IMR-90 (cell line): ENCODE measurements at regions not wholly inside any gene's neighbourhood (a gene's known extent, or its start where the extent isn't known, plus 50 kb on each side); places are given as distances from the start of the nearest gene placed in this dataset.

Source experiments
- ATAC-seq: fragments of 200-7000 bp; cut with Tn5 transposase; 2 replicates; pipeline ENCODE4 v1.9.1; 2020; ENCODE audit warnings: low read depth, mild to moderate bottlenecking, moderate library complexity
- BruUV-seq: library from RNA; stranded (reverse); fragments of 400-500 nt; replicated peaks from 2 replicates; lab custom pipeline; 2021; lab: Mats Ljungman, UMichigan
- CTCF ChIA-PET: fragments of 300-600 bp; formaldehyde crosslinking; extraction: SDS; loops from one replicate; lab custom pipeline; 2021; ENCODE audit warnings: antibody characterized with exemption; lab: Yijun Ruan, JAX
- POLR2A ChIA-PET: fragments of 300-600 bp; sonication (Branson Sonifier 250); formaldehyde crosslinking; loops from one replicate; lab custom pipeline; 2022; ENCODE audit warnings: antibody characterized with exemption; ENCODE audit not compliant: unreplicated experiment; lab: Charles Lee
- DNase-seq: peaks from one replicate; pipeline ENCODE4 v3.0.0; 2013
- H2AFZ ChIP-seq: replicated peaks from 2 replicates; pipeline ENCODE3; 2013; ENCODE audit warnings: low read length, mild to moderate bottlenecking; ENCODE audit not compliant: poor library complexity
- H2AK5ac ChIP-seq: 2 replicates; pipeline ENCODE4 v1.6.1; 2013; ENCODE audit warnings: low read depth, low read length, inconsistent platforms
- H2AK9ac ChIP-seq: replicated peaks from 2 replicates; pipeline ENCODE3; 2013; ENCODE audit warnings: mild to moderate bottlenecking, low read depth, low read length, moderate library complexity; ENCODE audit not compliant: poor library complexity
- H2BK120ac ChIP-seq: 2 replicates; pipeline ENCODE4 v1.6.1; 2013; ENCODE audit warnings: low read depth, low read length, inconsistent platforms
- H2BK15ac ChIP-seq: 3 replicates; pipeline ENCODE4 v1.6.1; 2013; ENCODE audit warnings: low read depth, low read length, inconsistent platforms
- H2BK20ac ChIP-seq: 2 replicates; pipeline ENCODE4 v1.6.1; 2013; ENCODE audit warnings: low read depth, mild to moderate bottlenecking, inconsistent platforms, low read length, moderate library complexity
- H2BK5ac ChIP-seq: 2 replicates; pipeline ENCODE4 v1.6.1; 2013; ENCODE audit warnings: mild to moderate bottlenecking, low read depth, low read length, inconsistent platforms; ENCODE audit not compliant: poor library complexity, severe bottlenecking
- H3K14ac ChIP-seq: replicated peaks from 2 replicates; pipeline ENCODE4 v1.6.1; 2013; ENCODE audit warnings: low read depth, low read length, inconsistent platforms
- H3K18ac ChIP-seq: 2 replicates; pipeline ENCODE4 v1.6.1; 2013; ENCODE audit warnings: low read depth, low read length, control low read depth
- H3K23ac ChIP-seq: 2 replicates; pipeline ENCODE4 v1.6.1; 2013; ENCODE audit warnings: low read depth, low read length, inconsistent platforms
- H3K27ac ChIP-seq: 2 replicates; pipeline ENCODE4 v1.5.1; 2013; ENCODE audit warnings: mild to moderate bottlenecking, control low read depth, low read length; ENCODE audit not compliant: insufficient read depth
- H3K27me3 ChIP-seq: 2 replicates; pipeline ENCODE4 v1.6.1; 2013; ENCODE audit warnings: low read length; ENCODE audit not compliant: control insufficient read depth, insufficient read depth
- H3K36me3 ChIP-seq: 2 replicates; pipeline ENCODE4 v1.6.1; 2013; ENCODE audit warnings: low read length, mixed read lengths; ENCODE audit not compliant: control insufficient read depth, insufficient read depth
- H3K4ac ChIP-seq: 2 replicates; pipeline ENCODE4 v1.6.1; 2013; ENCODE audit warnings: low read depth, low read length, inconsistent platforms
- H3K4me1 ChIP-seq: 2 replicates; pipeline ENCODE4 v1.6.1; 2013; ENCODE audit warnings: low read length, mixed read lengths; ENCODE audit not compliant: control insufficient read depth, insufficient read depth
- H3K4me2 ChIP-seq: 2 replicates; pipeline ENCODE4 v1.6.1; 2013; ENCODE audit warnings: low read depth, mild to moderate bottlenecking, control low read depth, low read length, moderate library complexity
- H3K4me3 ChIP-seq: 2 replicates; pipeline ENCODE4 v1.5.1; 2013; ENCODE audit warnings: low read depth, mild to moderate bottlenecking, control low read depth, low read length, moderate library complexity; ENCODE audit not compliant: insufficient read depth
- H3K56ac ChIP-seq: 2 replicates; pipeline ENCODE4 v1.6.1; 2013; ENCODE audit warnings: low read length, inconsistent platforms; ENCODE audit not compliant: insufficient read depth; ENCODE audit errors: extremely low read depth
- H3K79me1 ChIP-seq, 2 experiments: 2 replicates each; pipeline ENCODE4 v1.6.1; 2013; ENCODE audit warnings: low read length in 2 of 2, inconsistent platforms in 1 of 2, low read depth in 1 of 2
- H3K9ac ChIP-seq: 2 replicates; pipeline ENCODE4 v1.6.1; 2013; ENCODE audit warnings: low read depth, low read length, control low read depth
- H3K9me1 ChIP-seq: 2 replicates; pipeline ENCODE4 v1.6.1; 2013; ENCODE audit warnings: low read length, inconsistent platforms; ENCODE audit not compliant: insufficient read depth
- H3K9me3 ChIP-seq: 2 replicates; pipeline ENCODE4 v1.6.1; 2013; ENCODE audit warnings: low read length; ENCODE audit not compliant: control insufficient read depth, insufficient read depth
- H4K20me1 ChIP-seq: 2 replicates; pipeline ENCODE4 v1.6.1; 2013; ENCODE audit warnings: low read length, inconsistent platforms; ENCODE audit not compliant: insufficient read depth
- H4K5ac ChIP-seq: 2 replicates; pipeline ENCODE4 v1.6.1; 2013; ENCODE audit warnings: mild to moderate bottlenecking, low read depth, low read length, control low read depth
- H4K8ac ChIP-seq, 2 experiments: 2 replicates each; pipeline ENCODE4 v1.6.1; 2013; ENCODE audit warnings: low read depth in 2 of 2, low read length in 2 of 2, control low read depth in 1 of 2, inconsistent platforms in 1 of 2
- H4K91ac ChIP-seq: 2 replicates; pipeline ENCODE4 v1.6.1; 2013; ENCODE audit warnings: low read depth, low read length, inconsistent platforms; ENCODE audit not compliant: insufficient read depth
- CHD1 ChIP-seq: IDR thresholded peaks from 2 replicates; pipeline ENCODE4 v1.6.1; 2012; ENCODE audit warnings: low read depth, low read length, improper control_type of control experiment
- CTCF ChIP-seq: conservative IDR thresholded peaks from 2 replicates; pipeline ENCODE4 v1.5.1; 2012; ENCODE audit warnings: mild to moderate bottlenecking, low read depth, low read length, improper control_type of control experiment
- FOS ChIP-seq: fragments of 150-350 bp; IDR thresholded peaks from 2 replicates; pipeline ENCODE4 v1.6.1; 2016; ENCODE audit warnings: low read depth, low read length
- MAZ ChIP-seq: IDR thresholded peaks from 2 replicates; pipeline ENCODE4 v1.6.1; 2012; ENCODE audit warnings: low read depth, mild to moderate bottlenecking, low read length, improper control_type of control experiment, moderate library complexity, borderline replicate concordance
- NFE2L2 ChIP-seq: fragments of 150-350 bp; IDR thresholded peaks from 2 replicates; pipeline ENCODE4 v1.6.1; 2016; ENCODE audit warnings: low read depth, mild to moderate bottlenecking, low read length
- RCOR1 ChIP-seq: IDR thresholded peaks from 2 replicates; pipeline ENCODE4 v1.6.1; 2012; ENCODE audit warnings: mild to moderate bottlenecking, low read length, improper control_type of control experiment; ENCODE audit not compliant: insufficient replicate concordance
- RFX5 ChIP-seq: IDR thresholded peaks from 2 replicates; pipeline ENCODE4 v1.8.0; 2012; ENCODE audit warnings: low read depth, mild to moderate bottlenecking, low read length, moderate library complexity
- WGBS, 2 experiments: methylation state at CpG; one replicate each; pipeline versions ENCODE4 v1.1.5 to v1.1.7; 2013; ENCODE audit warnings: missing lambda C conversion rate in 2 of 2; ENCODE audit not compliant: insufficient read length in 1 of 2; ENCODE audit errors: extremely low coverage in 2 of 2; 5-methylcytosine and 5-hydroxymethylcytosine counted together
- dilution Hi-C: fragments of 300-500 bp; cut with HindIII; formaldehyde crosslinking; loops from one replicate; pipeline ENCODE4 v1.14.3; 2018; ENCODE audit warnings: low sequenced_read_pairs; ENCODE audit not compliant: unreplicated experiment
- in situ Hi-C: fragments of 300-500 bp; cut with MboI; formaldehyde crosslinking; loops from 3 replicates; pipeline ENCODE4 v1.14.3; 2019; ENCODE audit warnings: low sequenced_read_pairs, inconsistent platforms, mixed read lengths
- intact Hi-C: fragments of 100-400 bp; cut with micrococcal nuclease; formaldehyde crosslinking; loops from 2 replicates; pipeline ENCODE4 v1.10.0; 2022
- TF ChIP-seq, protein P1 (sequence below): fragments of 150-350 bp; IDR thresholded peaks from 2 replicates; pipeline ENCODE4 v1.6.1; 2016; ENCODE audit warnings: low read depth, mild to moderate bottlenecking, low read length, moderate library complexity, borderline replicate concordance

GRCh38 chr19:34589730-34590129, 87.2 kb downstream of the SCGB2B2 start:
- H3K9me1 ChIP-seq = no peaks in the 10 kb centered on the region
- no peak overlapping the region for H2BK20ac ChIP-seq
- no peak for DNase-seq
- H2BK5ac ChIP-seq = no peak overlapping the region
- H3K27me3 ChIP-seq = no peaks in the 10 kb centered on the region
- no peak overlapping the region for H3K9ac ChIP-seq
- H3K4me2 ChIP-seq = no peak overlapping the region
- intact Hi-C loops (no loop called here), dilution Hi-C loops (no loop called here), in situ Hi-C loops (no loop called here)
- H3K18ac ChIP-seq = no peak overlapping the region
- H3K23ac ChIP-seq = no peak overlapping the region
- peaks cover 2% of the 10 kb centered on the region; the same call in 1 of the 2 replicates for H3K9me3 ChIP-seq
- no peaks in the 10 kb centered on the region for H3K36me3 ChIP-seq
- CTCF ChIA-PET = no interaction called here
- no peak overlapping the region for H2BK120ac ChIP-seq
- no peaks in the 10 kb centered on the region for H3K4me1 ChIP-seq
- H4K91ac ChIP-seq = no peak overlapping the region
- no CpG with 5 or more reads among the region's 2 CpGs for WGBS, 2 experiments
- H4K5ac ChIP-seq = no peak overlapping the region
- no peaks in the 10 kb centered on the region for H4K20me1 ChIP-seq
- no peak for TF ChIP-seq RCOR1
- TF ChIP-seq, protein P1, sequence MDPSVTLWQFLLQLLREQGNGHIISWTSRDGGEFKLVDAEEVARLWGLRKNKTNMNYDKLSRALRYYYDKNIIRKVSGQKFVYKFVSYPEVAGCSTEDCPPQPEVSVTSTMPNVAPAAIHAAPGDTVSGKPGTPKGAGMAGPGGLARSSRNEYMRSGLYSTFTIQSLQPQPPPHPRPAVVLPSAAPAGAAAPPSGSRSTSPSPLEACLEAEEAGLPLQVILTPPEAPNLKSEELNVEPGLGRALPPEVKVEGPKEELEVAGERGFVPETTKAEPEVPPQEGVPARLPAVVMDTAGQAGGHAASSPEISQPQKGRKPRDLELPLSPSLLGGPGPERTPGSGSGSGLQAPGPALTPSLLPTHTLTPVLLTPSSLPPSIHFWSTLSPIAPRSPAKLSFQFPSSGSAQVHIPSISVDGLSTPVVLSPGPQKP = no peak
- TF ChIP-seq MAZ = no peak
- TF ChIP-seq CHD1 = no peak
- TF ChIP-seq FOS = no peak
- TF ChIP-seq CTCF = no peak
- TF ChIP-seq RFX5 = no peak
- TF ChIP-seq NFE2L2 = no peak
- H2BK15ac ChIP-seq = no peak overlapping the region
- H3K4ac ChIP-seq = no peak overlapping the region
- no peak overlapping the region for H4K8ac ChIP-seq
- no TSS peak for BruUV-seq
- POLR2A ChIA-PET = no interaction called here
- H2AK5ac ChIP-seq = no peak overlapping the region
- no peak overlapping the region for H3K4me3 ChIP-seq
- H2AFZ ChIP-seq = no peak overlapping the region
- no peak overlapping the region for H3K56ac ChIP-seq
- no peaks in the 10 kb centered on the region for H3K79me1 ChIP-seq
- no peak overlapping the region for H3K27ac ChIP-seq
- no peak overlapping the region for H2AK9ac ChIP-seq
- ATAC-seq = no peak
- no peak overlapping the region for H3K14ac ChIP-seq
